IPS DF 4.7 (cell line): ENCODE measurements at regions not wholly inside any gene's neighbourhood (a gene's known extent, or its start where the extent isn't known, plus 50 kb on each side); places are given as distances from the start of the nearest gene placed in this dataset.
"Not testable (repeated sequence)": the region's sequence is repeated elsewhere in the genome, so short reads cannot be mapped to it uniquely, and the experiment has no call there.

ENCODE experiments used
- DNase-seq: peaks from one replicate; pipeline ENCODE4 v3.0.0-alpha.2; 2013; ENCODE audit warnings: low spot score; ENCODE audit errors: extremely low read depth

DNA sequence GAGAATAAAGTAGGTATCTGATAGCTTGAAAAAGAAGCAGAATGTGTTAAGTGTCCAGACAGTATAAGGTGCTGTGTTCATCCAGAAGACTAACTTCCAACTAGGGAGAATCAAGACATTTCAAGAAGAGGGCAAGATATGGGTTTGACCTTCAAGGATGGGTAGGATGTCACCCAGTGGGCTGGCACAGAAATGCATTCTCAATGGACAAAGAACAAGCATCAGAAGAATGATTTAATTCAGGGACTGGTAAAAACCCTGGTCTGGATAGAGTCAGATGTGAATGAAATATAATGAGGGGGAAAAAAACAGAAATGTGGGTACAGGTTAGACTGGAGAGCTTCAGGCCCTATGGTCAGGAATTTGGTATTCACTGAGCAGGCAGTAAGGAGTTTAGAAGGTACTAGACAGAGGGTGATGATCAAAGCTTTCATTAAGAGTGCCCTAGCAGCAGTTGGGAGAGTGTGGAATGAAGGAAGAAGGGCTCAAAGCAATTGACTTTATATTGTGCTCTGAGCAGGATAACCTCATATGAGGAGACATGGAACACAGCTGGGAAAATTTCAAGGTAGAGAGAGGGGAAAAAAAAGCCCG is 180.7 kb upstream of the ANK3 start:
- DNase-seq, result no peak

GRCh38 chr10:60569681-60570080 is 180.0 kb upstream of the ANK3 start:
- DNase-seq, result no peak

DNA sequence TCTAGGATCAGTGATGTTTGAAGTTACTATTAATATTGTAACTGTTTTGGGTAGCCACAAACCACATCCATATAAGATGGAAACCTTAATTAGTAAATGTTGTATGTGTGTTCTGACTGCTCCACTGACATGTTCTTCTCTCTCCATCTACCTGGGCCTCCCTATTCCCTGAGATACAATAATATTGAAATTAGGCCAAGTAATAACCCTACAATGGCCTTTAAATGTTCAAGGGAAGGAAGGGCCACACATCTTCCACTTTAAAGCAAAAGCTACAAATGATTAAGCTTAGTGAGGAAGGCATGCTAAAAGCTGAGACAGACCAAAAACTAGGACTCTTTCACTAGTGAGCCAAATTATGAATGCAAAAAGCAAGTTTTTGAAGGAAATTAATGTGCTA is 176.4 kb upstream of the ANK3 start:
- DNase-seq, result no peak

GRCh38 chr10:60565492-60565891 is 175.8 kb upstream of the ANK3 start:
- no peak for DNase-seq

- DNase-seq, result no peak
Measured at GRCh38 chr10:60564475-60564874, 174.8 kb upstream of the ANK3 start.

- no peak for DNase-seq
Measured at GRCh38 chr10:60560451-60560850, 170.8 kb upstream of the ANK3 start.

DNA sequence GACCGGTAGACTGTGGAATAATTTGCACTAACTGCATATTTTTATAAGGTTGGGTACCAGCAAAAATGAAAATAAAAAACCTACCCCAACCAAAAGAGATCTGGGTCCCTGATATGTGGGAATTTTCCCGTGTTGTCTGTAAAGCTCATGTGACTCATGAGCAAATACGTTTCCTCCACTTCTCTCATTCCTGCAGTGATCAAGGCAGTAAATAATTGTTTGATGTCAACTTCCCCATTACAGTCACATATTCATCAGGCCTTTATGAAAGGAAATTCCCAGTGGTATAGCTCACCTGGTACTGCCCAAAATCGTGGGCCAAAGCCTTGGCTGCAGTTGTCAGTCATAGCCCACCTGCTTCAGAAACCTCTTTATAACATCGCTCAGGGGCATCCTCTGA is 166.0 kb upstream of the ANK3 start:
- no peak for DNase-seq

GRCh38 chr10:60549686-60550085 is 160.0 kb upstream of the ANK3 start:
- DNase-seq, result no peak

- DNase-seq, result no peak
Measured at GRCh38 chr10:60542657-60543056, 153.0 kb upstream of the ANK3 start.

DNA sequence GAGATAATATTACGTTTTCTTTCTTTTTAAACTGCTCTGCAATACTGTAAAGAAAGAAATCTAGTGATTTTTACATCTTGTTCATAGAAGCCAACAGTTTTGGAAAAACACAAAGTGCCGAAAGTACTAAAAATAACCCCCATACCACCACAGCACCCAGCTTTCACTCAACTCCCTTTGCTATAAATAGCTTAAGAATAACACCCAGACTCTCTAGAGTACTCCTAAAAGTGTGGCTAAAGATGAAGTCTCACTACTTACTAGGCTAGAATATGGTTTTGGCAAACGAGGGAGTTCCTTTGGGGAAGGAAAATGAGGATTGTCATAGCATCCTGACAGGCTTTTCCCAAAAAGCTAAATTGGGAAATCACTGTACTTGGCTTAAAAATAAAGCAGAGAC is 151.8 kb upstream of the ANK3 start:
- no peak for DNase-seq

- DNase-seq, result no peak
Measured at GRCh38 chr10:60537697-60538096, 148.0 kb upstream of the ANK3 start.

DNA sequence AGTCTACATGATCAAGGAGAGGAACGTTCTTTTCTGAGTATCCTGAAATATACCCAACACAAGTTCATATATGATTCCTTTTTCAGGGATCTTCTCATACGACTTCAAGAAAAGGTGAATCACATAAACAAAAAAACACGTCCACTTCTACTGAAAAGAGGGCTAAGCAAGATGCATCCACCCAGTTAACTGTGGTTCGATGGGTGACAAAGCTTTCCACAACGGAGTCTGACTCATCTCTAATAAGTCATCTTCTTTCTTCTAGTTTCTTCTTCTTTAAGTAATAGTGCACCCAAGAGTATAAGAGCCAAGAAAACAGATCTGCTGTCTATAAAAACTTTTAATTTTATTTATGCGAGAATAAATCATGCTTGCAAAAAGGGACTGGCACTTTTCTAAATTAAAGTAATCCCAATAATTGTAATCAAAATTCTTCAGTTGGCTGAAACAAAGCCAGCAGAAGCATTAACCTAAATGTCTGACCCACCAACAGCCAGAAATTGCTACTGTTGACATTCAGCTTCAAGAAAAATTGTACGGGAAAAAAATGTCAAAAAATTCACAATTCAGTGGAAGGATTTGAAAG is 146.9 kb upstream of the ANK3 start:
- DNase-seq, result no peak

GRCh38 chr10:60535427-60535826 is 145.8 kb upstream of the ANK3 start:
- DNase-seq, result no peak

DNA sequence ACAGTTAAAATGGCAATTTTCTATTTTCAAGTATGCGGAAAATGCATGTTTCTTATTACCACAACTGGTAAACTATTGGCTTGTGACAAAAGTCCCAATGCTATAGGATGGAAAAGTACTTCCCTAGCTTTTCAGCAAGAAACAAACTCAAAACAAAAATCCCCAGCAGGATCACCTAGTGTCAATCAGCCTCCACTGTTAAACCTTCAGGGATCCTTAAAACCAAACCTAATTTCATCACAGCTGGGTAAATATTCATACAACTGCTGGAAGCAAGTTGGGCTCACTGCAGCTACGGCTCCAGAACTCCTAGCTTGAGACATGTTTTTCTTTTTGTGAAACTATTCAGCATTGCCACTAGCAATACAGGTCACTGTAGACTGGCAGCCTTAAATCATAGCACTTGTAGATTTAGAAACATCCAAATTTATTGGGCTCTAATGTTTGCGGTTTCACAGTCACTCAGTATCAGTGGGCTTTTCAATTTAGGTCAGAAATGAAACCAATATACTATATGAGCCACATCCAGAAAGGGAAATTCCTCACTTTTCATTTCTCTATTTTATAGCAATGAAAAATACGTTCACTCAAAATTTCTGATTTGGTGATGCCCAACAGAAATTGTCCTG is 145.2 kb upstream of the ANK3 start:
- no peak for DNase-seq

GRCh38 chr10:60532696-60533468 is 143.2 kb upstream of the ANK3 start:
- DNase-seq, result no peak

- no peak for DNase-seq
Measured at GRCh38 chr10:60531006-60531405, 141.3 kb upstream of the ANK3 start.

DNA sequence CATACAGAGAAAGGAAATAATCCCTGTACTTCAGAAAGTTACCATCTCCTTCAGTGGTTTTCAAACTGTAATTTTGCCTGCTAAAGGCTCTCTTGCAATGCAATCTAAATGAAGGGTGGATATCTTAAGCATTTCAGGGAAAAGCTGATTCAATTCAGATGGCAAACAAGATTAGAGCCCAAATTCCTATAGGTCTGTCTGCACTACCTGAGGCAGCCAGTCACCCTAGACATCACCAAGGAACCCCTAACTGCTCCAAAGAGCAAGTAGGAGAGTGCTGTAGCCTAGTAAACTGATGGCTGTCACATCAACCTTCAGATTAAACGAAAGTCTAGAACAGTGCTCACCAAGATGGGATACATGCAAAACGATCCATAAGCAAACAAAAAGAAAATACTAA is 138.0 kb upstream of the ANK3 start:
- DNase-seq, result no peak

GRCh38 chr10:60525716-60526585 is 136.3 kb upstream of the ANK3 start:
- DNase-seq, result no peak

GRCh38 chr10:60524541-60524940 is 134.9 kb upstream of the ANK3 start:
- no peak for DNase-seq

DNA sequence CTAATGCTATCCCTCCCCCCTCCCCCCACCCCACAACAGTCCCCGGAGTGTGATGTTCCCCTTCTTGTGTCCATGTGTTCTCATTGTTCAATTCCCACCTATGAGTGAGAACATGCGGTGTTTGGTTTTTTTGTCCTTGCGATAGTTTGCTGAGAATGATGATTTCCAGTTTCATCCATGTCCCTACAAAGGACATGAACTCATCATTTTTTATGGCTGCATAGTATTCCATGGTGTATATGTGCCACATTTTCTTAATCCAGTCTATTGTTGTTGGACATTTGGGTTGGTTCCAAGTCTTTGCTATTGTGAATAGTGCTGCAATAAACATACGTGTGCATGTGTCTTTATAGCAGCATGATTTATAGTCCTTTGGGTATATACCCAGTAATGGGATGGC is 133.7 kb upstream of the ANK3 start:
- DNase-seq, result not testable (repeated sequence)

DNA sequence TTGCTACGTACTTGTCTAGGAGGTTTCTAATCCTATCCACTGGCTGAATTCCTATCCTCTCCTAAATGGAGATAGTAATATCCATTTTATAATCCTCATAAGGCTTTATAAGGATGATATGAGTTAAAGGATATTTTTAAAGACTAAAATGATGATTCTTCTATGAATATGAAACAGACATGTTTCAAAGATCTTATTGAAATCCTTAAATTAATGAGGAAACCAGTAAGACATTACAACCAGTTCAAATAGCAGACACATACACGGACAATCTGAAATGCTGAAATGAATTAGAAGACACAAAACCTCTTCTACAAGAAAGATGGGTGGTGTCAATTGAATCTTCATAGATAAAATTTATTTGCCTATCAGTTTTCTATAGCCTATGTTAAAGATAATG is 132.9 kb upstream of the ANK3 start:
- DNase-seq, result no peak
